SK-N-DZ (cell line): ENCODE measurements at regions not wholly inside any gene's neighbourhood (a gene's known extent, or its start where the extent isn't known, plus 50 kb on each side); places are given as distances from the start of the nearest gene placed in this dataset.

Experiments used
- DNase-seq: peaks from one replicate; pipeline ENCODE4 v3.0.0-alpha.2; 2015; ENCODE audit warnings: low spot score

GRCh38 chr18:78733762-78734613 lies 245.6 kb upstream of the SALL3 start:
- no peak for DNase-seq

- DNase-seq, result no peak
Measured at GRCh38 chr18:78734614-78734945, 245.0 kb upstream of the SALL3 start.

- no peak for DNase-seq
Measured at GRCh38 chr18:78735131-78736014, 244.2 kb upstream of the SALL3 start.

GRCh38 chr18:78736015-78736690 lies 243.5 kb upstream of the SALL3 start:
- DNase-seq, result no peak

GRCh38 chr18:78737006-78737915 lies 242.4 kb upstream of the SALL3 start:
- DNase-seq, result no peak

GRCh38 chr18:78738076-78738690 lies 241.4 kb upstream of the SALL3 start:
- no peak for DNase-seq

GRCh38 chr18:78739115-78739514 lies 240.5 kb upstream of the SALL3 start:
- no peak for DNase-seq

- DNase-seq, result no peak
Measured at GRCh38 chr18:78739882-78740677, 239.5 kb upstream of the SALL3 start.

- no peak for DNase-seq
Measured at GRCh38 chr18:78740876-78741275, 238.7 kb upstream of the SALL3 start.

GRCh38 chr18:78741381-78742217 lies 238.0 kb upstream of the SALL3 start:
- no peak for DNase-seq

- DNase-seq, result no peak
Measured at GRCh38 chr18:78742218-78742745, 237.3 kb upstream of the SALL3 start.

- DNase-seq, result no peak
Measured at GRCh38 chr18:78743078-78743477, 236.5 kb upstream of the SALL3 start.

GRCh38 chr18:78751664-78752063 lies 228.0 kb upstream of the SALL3 start:
- no peak for DNase-seq

- no peak for DNase-seq
Measured at GRCh38 chr18:78753240-78753639, 226.4 kb upstream of the SALL3 start.

GRCh38 chr18:78754311-78755043 lies 225.1 kb upstream of the SALL3 start:
- no peak for DNase-seq

- no peak for DNase-seq
Measured at GRCh38 chr18:78757014-78757413, 222.6 kb upstream of the SALL3 start.

GRCh38 chr18:78758496-78758895 lies 221.1 kb upstream of the SALL3 start:
- no peak for DNase-seq

GRCh38 chr18:78762753-78763152 lies 216.9 kb upstream of the SALL3 start:
- DNase-seq, result no peak
